ENCODE measurements at regions not wholly inside any gene's neighbourhood (a gene's known extent, or its start where the extent isn't known, plus 50 kb on each side); places are given as distances from the start of the nearest gene placed in this dataset.

DNA sequence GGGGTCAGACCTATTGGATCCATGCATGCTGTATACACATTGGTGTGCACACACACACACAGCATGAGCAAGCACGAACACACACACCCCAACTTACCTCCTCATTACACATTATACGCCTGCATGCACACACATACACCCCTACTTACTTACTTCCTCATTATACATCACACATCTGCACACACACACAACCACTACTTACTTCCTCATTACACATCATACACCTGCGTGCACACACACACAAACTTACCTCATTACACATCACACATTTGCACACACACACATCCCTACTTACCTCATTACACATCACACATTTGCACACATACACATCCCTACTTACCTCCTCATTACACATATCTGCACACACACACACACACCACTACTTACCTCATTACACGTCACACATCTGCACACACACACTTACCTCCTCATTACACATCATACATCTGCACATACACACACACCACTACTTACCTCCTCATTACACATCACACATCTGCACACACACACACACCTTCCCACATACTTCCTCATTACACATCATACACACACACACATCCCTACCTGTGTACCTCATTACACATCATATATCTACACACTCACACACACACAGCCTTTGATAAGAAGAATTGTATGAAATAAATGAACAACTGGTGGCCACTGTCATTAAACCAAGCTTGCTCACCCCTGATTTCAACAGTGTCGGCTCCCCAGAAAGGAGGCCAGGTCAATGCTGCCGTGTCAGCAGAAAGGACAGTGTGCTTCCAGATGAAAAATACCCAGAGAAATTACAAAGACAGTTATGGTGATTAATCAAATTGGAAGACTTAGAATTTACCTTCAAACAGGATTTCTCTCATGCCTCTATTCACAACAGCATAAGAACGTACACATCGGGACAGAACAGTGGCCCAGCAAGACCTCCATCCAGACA, 117.8 kb downstream of the SETD4 start:
- H3K4me3 ChIP-seq: no peak overlapping the region
- no peak for TF ChIP-seq EP300 (IDR thresholded peaks at IDR 0.05)
- no peak for TF ChIP-seq CTCF (IDR thresholded peaks at IDR 0.05)
- no peak for TF ChIP-seq POLR2A (IDR thresholded peaks at IDR 0.05)
- H3K9me3 ChIP-seq: no peaks in the 10 kb centered on the region
- H3K4me1 ChIP-seq: peaks cover 0 to 8% (median 0%) of the 10 kb centered on the region in 4 donors
- H3K36me3 ChIP-seq: no peaks in the 10 kb centered on the region
- DNase-seq (ENCODE audit: low spot score in 2 of 2): no peak
- 86 to 88% methylated on average over 8 of the region's 8 CpGs for WGBS, 2 donors
- no peak overlapping the region for H3K27ac ChIP-seq
- no peaks in the 10 kb centered on the region for H3K27me3 ChIP-seq

- Histone ChIP-seq H3K9me3 (no peaks in the 10 kb centered on the region), H3K27ac (peak overlapping the region in 2 of 4 donors; percentile 38 to 64), H3K36me3 (no peaks in the 10 kb centered on the region), H3K4me3 (peak overlapping the region in 1 of 4 donors; percentile 28), H3K4me1 (peaks cover 0 to 8% (median 0%) of the 10 kb centered on the region in 4 donors), H3K27me3 (no peaks in the 10 kb centered on the region)
- WGBS, 2 donors: 13 to 22% methylated on average over 11 of the region's 11 CpGs
- peak; percentile 25 to 56 for DNase-seq (ENCODE audit: low spot score in 2 of 2)
- TF ChIP-seq POLR2A (IDR thresholded peaks at IDR 0.05) (no peak), CTCF (IDR thresholded peaks at IDR 0.05) (peak; percentile 46 to 80 (median 64)), EP300 (IDR thresholded peaks at IDR 0.05) (peak in 1 of 2 donors; percentile 45)
Measured at GRCh38 chr21:35940074-35940927, 120.0 kb downstream of the SETD4 start.

- TF ChIP-seq EP300 (IDR thresholded peaks at IDR 0.05) (no peak), POLR2A (IDR thresholded peaks at IDR 0.05) (no peak), CTCF (IDR thresholded peaks at IDR 0.05) (no peak)
- no peak overlapping the region for H3K27ac ChIP-seq
- H3K36me3 ChIP-seq: no peaks in the 10 kb centered on the region
- no peak for DNase-seq (ENCODE audit: low spot score in 2 of 2)
- H3K9me3 ChIP-seq: no peaks in the 10 kb centered on the region
- no peaks in the 10 kb centered on the region for H3K27me3 ChIP-seq
- WGBS, 2 donors: 96 to 99% methylated on average over 2 of the region's 2 CpGs
- H3K4me3 ChIP-seq: no peak overlapping the region
- peaks cover 0 to 14% (median 5%) of the 10 kb centered on the region in 4 donors for H3K4me1 ChIP-seq
Measured at GRCh38 chr21:35938446-35938845, 121.9 kb downstream of the SETD4 start.

GRCh38 chr21:35933466-35933865, 126.9 kb downstream of the SETD4 start:
- Histone ChIP-seq H3K27ac (peak overlapping the region in 3 of 4 donors; percentile 13 to 80 (median 76)), H3K4me1 (peaks cover 0 to 25% (median 19%) of the 10 kb centered on the region in 4 donors), H3K27me3 (no peaks in the 10 kb centered on the region), H3K9me3 (no peaks in the 10 kb centered on the region), H3K36me3 (no peaks in the 10 kb centered on the region), H3K4me3 (no peak overlapping the region)
- peak; percentile 60 to 70 for DNase-seq (ENCODE audit: low spot score in 2 of 2)
- WGBS, 2 donors: 4 to 7% methylated on average over 3 of the region's 3 CpGs
- TF ChIP-seq CTCF (IDR thresholded peaks at IDR 0.05) (peak in 2 of 5 experiments; percentile 18 to 36), POLR2A (IDR thresholded peaks at IDR 0.05) (no peak), EP300 (IDR thresholded peaks at IDR 0.05) (peak in 1 of 2 donors; percentile 72)

Measured in tibial nerve (tissue), 4 donors.